Trophoblast cell (in vitro differentiated cells and primary cell): ENCODE measurements at regions not wholly inside any gene's neighbourhood (a gene's known extent, or its start where the extent isn't known, plus 50 kb on each side); places are given as distances from the start of the nearest gene placed in this dataset.

ENCODE experiments used
- DNase-seq, 2 donors: peaks; one replicate each; pipeline ENCODE4 v3.0.0-alpha.2; 2016
- H2AFZ ChIP-seq: 2 replicates; pipeline ENCODE4 v1.6.1; 2013; ENCODE audit warnings: low read length, moderate library complexity, mild to moderate bottlenecking; ENCODE audit not compliant: insufficient read depth, poor library complexity
- H2AK5ac ChIP-seq: 2 replicates; pipeline ENCODE4 v1.6.1; 2013; ENCODE audit warnings: mild to moderate bottlenecking, low read length
- H2BK120ac ChIP-seq: 2 replicates; pipeline ENCODE4 v1.6.1; 2013; ENCODE audit warnings: low read length, mild to moderate bottlenecking, moderate library complexity; ENCODE audit not compliant: insufficient read depth, poor library complexity
- H2BK12ac ChIP-seq: 2 replicates; pipeline ENCODE4 v1.6.1; 2013; ENCODE audit warnings: mild to moderate bottlenecking, low read length, moderate library complexity
- H2BK5ac ChIP-seq: 2 replicates; pipeline ENCODE4 v1.6.1; 2013; ENCODE audit warnings: low read length, low read depth, moderate library complexity, mild to moderate bottlenecking; ENCODE audit not compliant: poor library complexity
- H3K14ac ChIP-seq: 2 replicates; pipeline ENCODE4 v1.6.1; 2013; ENCODE audit warnings: mild to moderate bottlenecking, low read length
- H3K18ac ChIP-seq: 2 replicates; pipeline ENCODE4 v1.6.1; 2013; ENCODE audit warnings: mild to moderate bottlenecking, low read length
- H3K23ac ChIP-seq: 2 replicates; pipeline ENCODE4 v1.6.1; 2013; ENCODE audit warnings: low read length
- H3K27ac ChIP-seq: 2 replicates; pipeline ENCODE4 v1.5.1; 2013; ENCODE audit warnings: low read depth, mild to moderate bottlenecking, inconsistent platforms, low read length, moderate library complexity
- H3K27me3 ChIP-seq: 2 replicates; pipeline ENCODE4 v1.6.1; 2013; ENCODE audit warnings: inconsistent platforms, mild to moderate bottlenecking, low read length, moderate library complexity; ENCODE audit not compliant: insufficient read depth
- H3K36me3 ChIP-seq, 2 experiments: 1 replicate in 1 of 2; 2 replicates in 1 of 2; pipeline ENCODE4 v1.6.1; 2013; ENCODE audit warnings: low read length in 2 of 2, mild to moderate bottlenecking in 2 of 2, moderate library complexity in 1 of 2; ENCODE audit not compliant: insufficient read depth in 2 of 2, control insufficient read depth in 1 of 2
- H3K4ac ChIP-seq: 2 replicates; pipeline ENCODE4 v1.6.1; 2013; ENCODE audit warnings: low read depth, mild to moderate bottlenecking, low read length, moderate library complexity
- H3K4me1 ChIP-seq, 2 experiments: 1 replicate in 1 of 2; 2 replicates in 1 of 2; pipeline ENCODE4 v1.6.1; 2013; ENCODE audit warnings: low read length in 2 of 2, mild to moderate bottlenecking in 2 of 2, moderate library complexity in 1 of 2; ENCODE audit not compliant: insufficient read depth in 2 of 2, control insufficient read depth in 1 of 2
- H3K4me2 ChIP-seq: 2 replicates; pipeline ENCODE4 v1.6.1; 2013; ENCODE audit warnings: inconsistent platforms, mild to moderate bottlenecking, low read length, moderate library complexity
- H3K4me3 ChIP-seq: 2 replicates; pipeline ENCODE4 v1.5.1; 2013; ENCODE audit warnings: mild to moderate bottlenecking, low read depth, low read length, inconsistent platforms
- H3K79me1 ChIP-seq: one replicate; pipeline ENCODE4 v1.6.1; 2013; ENCODE audit warnings: low read length
- H3K79me2 ChIP-seq: 2 replicates; pipeline ENCODE4 v1.6.1; 2013; ENCODE audit warnings: low read length, mild to moderate bottlenecking; ENCODE audit not compliant: control insufficient read depth, insufficient read depth, poor library complexity
- H3K9ac ChIP-seq: 2 replicates; pipeline ENCODE4 v1.6.1; 2013; ENCODE audit warnings: mild to moderate bottlenecking, low read length
- H3K9me3 ChIP-seq: 2 replicates; pipeline ENCODE4 v1.6.1; 2013; ENCODE audit warnings: low read depth, mild to moderate bottlenecking, control low read depth, inconsistent platforms, low read length; ENCODE audit not compliant: insufficient read depth
- H4K12ac ChIP-seq: 2 replicates; pipeline ENCODE4 v1.6.1; 2013; ENCODE audit warnings: low read depth, mild to moderate bottlenecking, low read length, moderate library complexity
- H4K8ac ChIP-seq: 2 replicates; pipeline ENCODE4 v1.6.1; 2013; ENCODE audit warnings: low read depth, mild to moderate bottlenecking, low read length, moderate library complexity
- H4K91ac ChIP-seq: one replicate; pipeline ENCODE4 v1.6.1; 2013; ENCODE audit warnings: low read depth, mild to moderate bottlenecking, low read length, moderate library complexity
- WGBS: extraction: QIAGEN DNeasy Blood & Tissue Kit; methylation state at CpG from one replicate; pipeline ENCODE4 v1.1.7; 2013; ENCODE audit warnings: missing lambda C conversion rate; ENCODE audit not compliant: insufficient read length, insufficient coverage; ENCODE audit errors: extremely low coverage; 5-methylcytosine and 5-hydroxymethylcytosine counted together

DNA sequence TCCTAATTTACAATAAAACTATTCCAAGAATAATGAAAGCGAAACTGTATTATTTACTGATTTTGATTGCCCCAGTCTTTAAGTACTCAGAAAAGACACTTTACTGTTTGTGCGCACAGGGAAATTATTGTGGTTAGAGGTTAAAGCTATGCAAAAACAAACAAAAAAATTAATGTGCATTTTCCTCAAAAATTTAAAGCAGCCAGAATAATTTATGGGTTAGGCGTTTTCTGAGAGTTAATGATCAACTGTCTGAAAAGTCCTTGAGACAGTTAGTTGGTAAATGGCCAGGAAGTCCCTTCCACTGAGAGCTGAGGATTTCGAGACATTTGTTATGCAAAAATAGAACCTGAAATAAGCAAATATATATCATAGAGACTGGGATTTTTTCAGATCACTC lies 143.3 kb downstream of the IRS1 start:
- Histone ChIP-seq H3K18ac (no peak overlapping the region), H3K36me3 (no peaks in the 10 kb centered on the region), H2AK5ac (no peak overlapping the region), H3K9ac (no peak overlapping the region), H2BK5ac (no peak overlapping the region), H2BK12ac (no peak overlapping the region), H3K27ac (no peak overlapping the region), H3K4me3 (no peak overlapping the region), H3K4me2 (no peak overlapping the region), H3K4me1 (peaks cover 5% of the 10 kb centered on the region in 2 experiments), H3K14ac (no peak overlapping the region), H3K9me3 (no peaks in the 10 kb centered on the region), H2AFZ (no peak overlapping the region), H2BK120ac (no peak overlapping the region), H3K27me3 (no peaks in the 10 kb centered on the region), H3K79me1 (no peaks in the 10 kb centered on the region), H3K23ac (no peak overlapping the region), H3K79me2 (no peaks in the 10 kb centered on the region), H4K91ac (no peak overlapping the region), H4K8ac (no peak overlapping the region), H3K4ac (no peak overlapping the region), H4K12ac (no peak overlapping the region)
- no peak for DNase-seq
- WGBS, result no CpG with 5 or more reads among the region's 4 CpGs

GRCh38 chr2:226655871-226656270 lies 143.7 kb downstream of the IRS1 start:
- Histone ChIP-seq H2AFZ (no peak overlapping the region), H3K4me1 (peaks cover 5% of the 10 kb centered on the region in 2 experiments), H3K79me1 (no peaks in the 10 kb centered on the region), H4K91ac (no peak overlapping the region), H2BK5ac (no peak overlapping the region), H3K23ac (no peak overlapping the region), H3K9ac (no peak overlapping the region), H3K14ac (no peak overlapping the region), H3K36me3 (no peaks in the 10 kb centered on the region), H4K12ac (no peak overlapping the region), H3K27ac (no peak overlapping the region), H2AK5ac (no peak overlapping the region), H2BK120ac (no peak overlapping the region), H3K4ac (no peak overlapping the region), H3K27me3 (no peaks in the 10 kb centered on the region), H2BK12ac (no peak overlapping the region), H3K18ac (no peak overlapping the region), H3K9me3 (no peaks in the 10 kb centered on the region), H3K79me2 (no peaks in the 10 kb centered on the region), H3K4me2 (no peak overlapping the region), H4K8ac (no peak overlapping the region), H3K4me3 (no peak overlapping the region)
- no CpG with 5 or more reads among the region's 1 CpG for WGBS
- no peak for DNase-seq

DNA sequence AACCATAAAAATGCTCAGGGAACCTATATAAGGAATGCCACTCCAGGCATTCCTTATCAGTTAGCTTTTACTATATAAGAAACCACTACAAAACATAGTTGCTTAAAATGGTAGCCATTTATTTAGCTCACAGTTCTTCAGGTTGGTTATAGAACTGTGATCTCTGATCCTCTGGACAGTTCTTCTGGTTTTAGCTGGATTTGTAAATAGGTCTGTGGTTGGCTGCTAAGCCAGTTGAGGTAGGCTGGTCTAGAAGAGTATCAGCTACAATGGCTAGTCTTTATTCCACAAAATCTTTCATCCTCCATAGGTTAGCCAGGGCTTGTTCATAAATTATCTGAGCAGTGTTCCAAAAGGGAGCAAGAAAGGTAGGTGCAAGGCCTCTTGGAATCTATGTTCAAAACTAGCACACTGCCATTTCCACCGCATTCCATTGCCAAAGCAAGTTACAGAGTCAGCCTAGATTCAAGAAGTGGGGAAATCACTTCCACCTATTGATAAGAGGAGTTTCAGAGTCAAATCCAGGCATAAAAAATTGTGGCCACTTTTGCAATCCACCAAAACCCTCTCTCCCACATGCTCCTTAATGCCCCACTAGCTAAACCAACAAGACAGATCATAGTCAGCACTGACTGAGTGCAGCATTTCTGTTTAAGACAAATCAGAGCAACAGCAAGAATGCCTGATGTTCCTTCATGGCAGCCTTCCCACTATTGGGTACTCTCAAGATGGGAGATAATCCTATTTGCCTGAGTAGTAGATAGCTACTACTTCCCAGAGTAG lies 146.4 kb downstream of the IRS1 start:
- no peak overlapping the region for H3K4me2 ChIP-seq
- H3K23ac ChIP-seq, result no peak overlapping the region
- no peaks in the 10 kb centered on the region for H3K27me3 ChIP-seq
- no peak overlapping the region for H4K12ac ChIP-seq
- H3K79me2 ChIP-seq, result no peaks in the 10 kb centered on the region
- WGBS, result no CpG with 5 or more reads among the region's 1 CpG
- no peak overlapping the region for H3K18ac ChIP-seq
- no peak overlapping the region for H3K27ac ChIP-seq
- H2AK5ac ChIP-seq, result no peak overlapping the region
- no peaks in the 10 kb centered on the region for H3K4me1 ChIP-seq
- H2AFZ ChIP-seq, result no peak overlapping the region
- no peak overlapping the region for H3K4ac ChIP-seq
- no peak overlapping the region for H2BK120ac ChIP-seq
- no peaks in the 10 kb centered on the region for H3K9me3 ChIP-seq
- H2BK12ac ChIP-seq, result no peak overlapping the region
- H3K14ac ChIP-seq, result no peak overlapping the region
- no peak overlapping the region for H2BK5ac ChIP-seq
- H4K8ac ChIP-seq, result no peak overlapping the region
- H3K36me3 ChIP-seq, result no peaks in the 10 kb centered on the region
- no peak overlapping the region for H4K91ac ChIP-seq
- no peak overlapping the region for H3K9ac ChIP-seq
- DNase-seq, result no peak
- no peaks in the 10 kb centered on the region for H3K79me1 ChIP-seq
- no peak overlapping the region for H3K4me3 ChIP-seq

DNA sequence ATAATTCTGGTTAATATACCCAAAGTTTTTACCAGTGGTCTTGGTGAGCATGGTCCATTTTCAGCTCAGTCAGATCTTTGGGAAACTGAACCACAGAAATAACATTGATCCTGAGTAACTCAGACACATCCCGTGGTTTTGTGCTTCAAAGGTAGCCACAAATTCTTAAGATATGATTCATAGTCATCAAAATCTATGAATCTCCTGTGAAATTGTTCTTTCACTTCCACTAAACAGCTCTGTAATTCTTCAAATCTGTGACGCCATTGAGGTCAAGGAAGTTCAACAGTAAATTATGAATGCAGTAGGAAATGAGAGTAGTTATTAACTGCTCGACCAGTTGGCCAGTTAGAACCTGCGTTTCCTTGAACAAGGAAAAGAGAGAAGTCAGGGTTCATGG lies 147.3 kb downstream of the IRS1 start:
- Histone ChIP-seq H3K4ac (no peak overlapping the region), H4K91ac (no peak overlapping the region), H2BK120ac (no peak overlapping the region), H3K36me3 (no peaks in the 10 kb centered on the region), H3K79me1 (no peaks in the 10 kb centered on the region), H3K27ac (no peak overlapping the region), H3K79me2 (no peaks in the 10 kb centered on the region), H2AK5ac (no peak overlapping the region), H2AFZ (no peak overlapping the region), H3K14ac (no peak overlapping the region), H3K27me3 (no peaks in the 10 kb centered on the region), H4K12ac (no peak overlapping the region), H2BK5ac (no peak overlapping the region), H3K4me1 (no peaks in the 10 kb centered on the region), H3K18ac (no peak overlapping the region), H3K9ac (no peak overlapping the region), H3K23ac (no peak overlapping the region), H3K4me2 (no peak overlapping the region), H2BK12ac (no peak overlapping the region), H3K4me3 (no peak overlapping the region), H4K8ac (no peak overlapping the region), H3K9me3 (no peaks in the 10 kb centered on the region)
- no CpG with 5 or more reads among the region's 4 CpGs for WGBS
- peak in 1 of 2 donors; percentile 20 for DNase-seq
